GM19328 (cell line): ENCODE measurements at regions not wholly inside any gene's neighbourhood (a gene's known extent, or its start where the extent isn't known, plus 50 kb on each side); places are given as distances from the start of the nearest gene placed in this dataset.

Experiments used
- ATAC-seq: cut with Tn5 transposase; IDR thresholded peaks from one replicate; pipeline ENCODE4 v1.9.1; 2021; ENCODE audit warnings: mild to moderate bottlenecking, moderate library complexity; ENCODE audit not compliant: unreplicated experiment

- no peak for ATAC-seq
These were observed 50.4 kb upstream of the SERTAD2 start for GRCh38 chr2:64704161-64704560.

- ATAC-seq, result no peak
These were observed 51.3 kb upstream of the SERTAD2 start for GRCh38 chr2:64704996-64705395.

GRCh38 chr2:64707276-64707675, 53.6 kb upstream of the SERTAD2 start:
- ATAC-seq, result no peak

GRCh38 chr2:64708829-64709228, 55.1 kb upstream of the SERTAD2 start:
- ATAC-seq, result no peak

GRCh38 chr2:64711252-64711800, 57.6 kb upstream of the SERTAD2 start:
- no peak for ATAC-seq

GRCh38 chr2:64713686-64714085, 60.0 kb upstream of the SERTAD2 start:
- no peak for ATAC-seq

GRCh38 chr2:64716569-64716968, 62.9 kb upstream of the SERTAD2 start:
- ATAC-seq, result no peak

- ATAC-seq, result no peak
These were observed 64.7 kb upstream of the SERTAD2 start for GRCh38 chr2:64718250-64718885.

- no peak for ATAC-seq
These were observed 67.0 kb upstream of the SERTAD2 start for GRCh38 chr2:64720535-64721319.

GRCh38 chr2:64721320-64721623, 67.6 kb upstream of the SERTAD2 start:
- no peak for ATAC-seq

- ATAC-seq, result no peak
These were observed 68.8 kb upstream of the SERTAD2 start for GRCh38 chr2:64722291-64723044.

- peak; percentile 72 for ATAC-seq
These were observed 73.5 kb upstream of the SERTAD2 start for GRCh38 chr2:64727013-64727767.

GRCh38 chr2:64727843-64728463, 74.2 kb upstream of the SERTAD2 start:
- ATAC-seq, result no peak

GRCh38 chr2:64730551-64731262, 77.0 kb upstream of the SERTAD2 start:
- ATAC-seq, result no peak

- no peak for ATAC-seq
These were observed 77.5 kb upstream of the SERTAD2 start for GRCh38 chr2:64731263-64731643.

- ATAC-seq, result no peak
These were observed 78.0 kb upstream of the SERTAD2 start for GRCh38 chr2:64731746-64732145.

- ATAC-seq, result no peak
These were observed 78.4 kb upstream of the SERTAD2 start for GRCh38 chr2:64732146-64732545.

GRCh38 chr2:64735504-64735903, 81.8 kb upstream of the SERTAD2 start:
- no peak for ATAC-seq

GRCh38 chr2:64737547-64737946, 83.8 kb upstream of the SERTAD2 start:
- ATAC-seq, result no peak

GRCh38 chr2:64738026-64738425, 84.3 kb upstream of the SERTAD2 start:
- ATAC-seq, result peak; percentile 57
